ENCODE measurements at regions not wholly inside any gene's neighbourhood (a gene's known extent, or its start where the extent isn't known, plus 50 kb on each side); places are given as distances from the start of the nearest gene placed in this dataset.

GRCh38 chr20:48319943-48320584 is 507.7 kb downstream of the PREX1 start:
- Histone ChIP-seq H3K9me3 (ENCODE audit: insufficient read depth, low read length, severe bottlenecking) (no peaks in the 10 kb centered on the region), H3K27ac (ENCODE audit: low read length) (no peak overlapping the region), H3K9ac (ENCODE audit: low read depth, low read length) (no peak overlapping the region), H3K4me2 (ENCODE audit: insufficient read depth, low read length) (no peak overlapping the region), H4K20me1 (ENCODE audit: insufficient read depth, low read length) (no peaks in the 10 kb centered on the region), H3K27me3 (ENCODE audit: insufficient read depth, low read length, poor library complexity) (no peaks in the 10 kb centered on the region), H3K4me1 (ENCODE audit: insufficient read depth, low read length) (no peaks in the 10 kb centered on the region), H3K36me3 (ENCODE audit: insufficient read depth, low read length) (no peaks in the 10 kb centered on the region), H3K4me3 (ENCODE audit: low read depth in 1 of 2, low read length in 2 of 2) (no peak overlapping the region), H3K79me2 (ENCODE audit: insufficient read depth, low read length) (no peaks in the 10 kb centered on the region), H2AFZ (ENCODE audit: low read depth, low read length) (no peak overlapping the region)
- DNase-seq, result no peak
- no peak for TF ChIP-seq EZH2 (IDR thresholded peaks at IDR 0.05; ENCODE audit: borderline replicate concordance, low read depth, low read length, severe bottlenecking)
- TF ChIP-seq, protein P1, sequence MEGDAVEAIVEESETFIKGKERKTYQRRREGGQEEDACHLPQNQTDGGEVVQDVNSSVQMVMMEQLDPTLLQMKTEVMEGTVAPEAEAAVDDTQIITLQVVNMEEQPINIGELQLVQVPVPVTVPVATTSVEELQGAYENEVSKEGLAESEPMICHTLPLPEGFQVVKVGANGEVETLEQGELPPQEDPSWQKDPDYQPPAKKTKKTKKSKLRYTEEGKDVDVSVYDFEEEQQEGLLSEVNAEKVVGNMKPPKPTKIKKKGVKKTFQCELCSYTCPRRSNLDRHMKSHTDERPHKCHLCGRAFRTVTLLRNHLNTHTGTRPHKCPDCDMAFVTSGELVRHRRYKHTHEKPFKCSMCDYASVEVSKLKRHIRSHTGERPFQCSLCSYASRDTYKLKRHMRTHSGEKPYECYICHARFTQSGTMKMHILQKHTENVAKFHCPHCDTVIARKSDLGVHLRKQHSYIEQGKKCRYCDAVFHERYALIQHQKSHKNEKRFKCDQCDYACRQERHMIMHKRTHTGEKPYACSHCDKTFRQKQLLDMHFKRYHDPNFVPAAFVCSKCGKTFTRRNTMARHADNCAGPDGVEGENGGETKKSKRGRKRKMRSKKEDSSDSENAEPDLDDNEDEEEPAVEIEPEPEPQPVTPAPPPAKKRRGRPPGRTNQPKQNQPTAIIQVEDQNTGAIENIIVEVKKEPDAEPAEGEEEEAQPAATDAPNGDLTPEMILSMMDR (IDR thresholded peaks at IDR 0.05; ENCODE audit: borderline replicate concordance, extremely low read depth, low read length, poor library complexity, severe bottlenecking), result no peak
- ATAC-seq (ENCODE audit: insufficient read depth, low read depth), result no peak

- H3K27ac ChIP-seq (ENCODE audit: low read length), result no peak overlapping the region
- H3K4me3 ChIP-seq (ENCODE audit: low read depth in 1 of 2, low read length in 2 of 2), result no peak overlapping the region
- H3K9me3 ChIP-seq (ENCODE audit: insufficient read depth, low read length, severe bottlenecking), result no peaks in the 10 kb centered on the region
These were observed 510.2 kb downstream of the PREX1 start for GRCh38 chr20:48317578-48317977.

GRCh38 chr20:48314925-48315592 is 512.7 kb downstream of the PREX1 start:
- no peaks in the 10 kb centered on the region for H3K9me3 ChIP-seq (ENCODE audit: insufficient read depth, low read length, severe bottlenecking)
- H3K4me3 ChIP-seq (ENCODE audit: low read depth in 1 of 2, low read length in 2 of 2), result no peak overlapping the region
- DNase-seq, result no peak
- no peaks in the 10 kb centered on the region for H4K20me1 ChIP-seq (ENCODE audit: insufficient read depth, low read length)
- no peaks in the 10 kb centered on the region for H3K27me3 ChIP-seq (ENCODE audit: insufficient read depth, low read length, poor library complexity)
- no peak overlapping the region for H3K27ac ChIP-seq (ENCODE audit: low read length)
- H2AFZ ChIP-seq (ENCODE audit: low read depth, low read length), result no peak overlapping the region
- no peaks in the 10 kb centered on the region for H3K79me2 ChIP-seq (ENCODE audit: insufficient read depth, low read length)
- TF ChIP-seq, protein P1 (IDR thresholded peaks at IDR 0.05; ENCODE audit: borderline replicate concordance, extremely low read depth, low read length, poor library complexity, severe bottlenecking), result no peak
- TF ChIP-seq EZH2 (IDR thresholded peaks at IDR 0.05; ENCODE audit: borderline replicate concordance, low read depth, low read length, severe bottlenecking), result no peak
- ATAC-seq (ENCODE audit: insufficient read depth, low read depth), result no peak
- peaks cover 14% of the 10 kb centered on the region for H3K4me1 ChIP-seq (ENCODE audit: insufficient read depth, low read length)
- no peak overlapping the region for H3K4me2 ChIP-seq (ENCODE audit: insufficient read depth, low read length)
- H3K36me3 ChIP-seq (ENCODE audit: insufficient read depth, low read length), result no peaks in the 10 kb centered on the region
- H3K9ac ChIP-seq (ENCODE audit: low read depth, low read length), result no peak overlapping the region

More at GRCh38 chr20:48317578-48317977, 510.2 kb downstream of the PREX1 start:
- ATAC-seq (ENCODE audit: insufficient read depth, low read depth), result no peak
- no peaks in the 10 kb centered on the region for H3K79me2 ChIP-seq (ENCODE audit: insufficient read depth, low read length)
- no peak for DNase-seq
- no peak overlapping the region for H2AFZ ChIP-seq (ENCODE audit: low read depth, low read length)
- no peaks in the 10 kb centered on the region for H3K27me3 ChIP-seq (ENCODE audit: insufficient read depth, low read length, poor library complexity)
- peaks cover 14% of the 10 kb centered on the region for H3K4me1 ChIP-seq (ENCODE audit: insufficient read depth, low read length)
- no peaks in the 10 kb centered on the region for H3K36me3 ChIP-seq (ENCODE audit: insufficient read depth, low read length)
- no peaks in the 10 kb centered on the region for H4K20me1 ChIP-seq (ENCODE audit: insufficient read depth, low read length)
- TF ChIP-seq, protein P1 (IDR thresholded peaks at IDR 0.05; ENCODE audit: borderline replicate concordance, extremely low read depth, low read length, poor library complexity, severe bottlenecking), result no peak
- no peak for TF ChIP-seq EZH2 (IDR thresholded peaks at IDR 0.05; ENCODE audit: borderline replicate concordance, low read depth, low read length, severe bottlenecking)
- H3K4me2 ChIP-seq (ENCODE audit: insufficient read depth, low read length), result no peak overlapping the region
- H3K9ac ChIP-seq (ENCODE audit: low read depth, low read length), result no peak overlapping the region
